Lower leg skin (tissue), 3 donors: ENCODE measurements at regions not wholly inside any gene's neighbourhood (a gene's known extent, or its start where the extent isn't known, plus 50 kb on each side); places are given as distances from the start of the nearest gene placed in this dataset.

Source experiments
- POLR2A ChIP-seq, 2 donors: fragments of 450-650 bp; IDR thresholded peaks; one replicate each; pipeline ENCODE4 v1.6.1; 2016 to 2017; ENCODE audit warnings: antibody characterized with exemption in 2 of 2, mild to moderate bottlenecking in 1 of 2, moderate library complexity in 1 of 2
- TF ChIP-seq, protein P1 (sequence below), 3 donors: fragments of 450-650 bp; IDR thresholded peaks; one replicate each; pipeline ENCODE4 v1.5.1; 2016; ENCODE audit warnings: antibody characterized with exemption in 3 of 3, mild to moderate bottlenecking in 3 of 3, moderate library complexity in 2 of 3

DNA sequence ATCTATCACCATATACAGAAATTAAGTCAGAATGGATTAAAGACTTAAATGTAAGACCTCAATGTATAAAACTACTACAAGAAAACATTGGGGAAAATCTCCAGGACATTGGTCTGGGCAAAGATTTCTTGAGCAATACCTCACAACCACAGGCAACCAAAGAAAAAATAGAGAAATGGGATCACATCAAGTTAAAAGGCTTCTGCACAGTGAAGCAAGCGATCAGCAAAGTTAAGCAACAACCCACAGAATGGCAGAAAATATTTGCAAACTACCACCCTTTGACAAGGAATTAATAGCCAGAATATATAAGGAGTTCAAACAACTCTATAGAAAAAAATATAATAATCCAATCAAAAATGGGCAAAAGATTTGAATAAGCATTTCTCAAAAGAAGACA lies 236.9 kb upstream of the EMCN start:
- TF ChIP-seq, protein P1, sequence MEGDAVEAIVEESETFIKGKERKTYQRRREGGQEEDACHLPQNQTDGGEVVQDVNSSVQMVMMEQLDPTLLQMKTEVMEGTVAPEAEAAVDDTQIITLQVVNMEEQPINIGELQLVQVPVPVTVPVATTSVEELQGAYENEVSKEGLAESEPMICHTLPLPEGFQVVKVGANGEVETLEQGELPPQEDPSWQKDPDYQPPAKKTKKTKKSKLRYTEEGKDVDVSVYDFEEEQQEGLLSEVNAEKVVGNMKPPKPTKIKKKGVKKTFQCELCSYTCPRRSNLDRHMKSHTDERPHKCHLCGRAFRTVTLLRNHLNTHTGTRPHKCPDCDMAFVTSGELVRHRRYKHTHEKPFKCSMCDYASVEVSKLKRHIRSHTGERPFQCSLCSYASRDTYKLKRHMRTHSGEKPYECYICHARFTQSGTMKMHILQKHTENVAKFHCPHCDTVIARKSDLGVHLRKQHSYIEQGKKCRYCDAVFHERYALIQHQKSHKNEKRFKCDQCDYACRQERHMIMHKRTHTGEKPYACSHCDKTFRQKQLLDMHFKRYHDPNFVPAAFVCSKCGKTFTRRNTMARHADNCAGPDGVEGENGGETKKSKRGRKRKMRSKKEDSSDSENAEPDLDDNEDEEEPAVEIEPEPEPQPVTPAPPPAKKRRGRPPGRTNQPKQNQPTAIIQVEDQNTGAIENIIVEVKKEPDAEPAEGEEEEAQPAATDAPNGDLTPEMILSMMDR (IDR thresholded peaks at IDR 0.05), result no peak
- no peak for TF ChIP-seq POLR2A (IDR thresholded peaks at IDR 0.05)
